ENCODE measurements at regions not wholly inside any gene's neighbourhood (a gene's known extent, or its start where the extent isn't known, plus 50 kb on each side); places are given as distances from the start of the nearest gene placed in this dataset.

- no peak for DNase-seq (ENCODE audit: unreplicated experiment)
- BruUV-seq (replicated peaks): no TSS peak
- ChIA-PET POLR2A (no interaction called here), CTCF (interaction anchor here (0.6 kb wide), 1 partner anchor 1240 kb away, joined by 3 read pairs; no protein-coding TSS in a partner anchor)
- no peak for TF ChIP-seq CTCF (IDR thresholded peaks at IDR 0.05; ENCODE audit: unreplicated experiment)
- Mint-ChIP-seq H3K36me3 (ENCODE audit: insufficient read depth, unreplicated experiment) (no peaks in the 10 kb centered on the region), H3K4me1 (ENCODE audit: insufficient read depth, unreplicated experiment) (no peaks in the 10 kb centered on the region), H3K9me3 (ENCODE audit: unreplicated experiment) (peaks cover 15% of the 10 kb centered on the region), H3K27me3 (ENCODE audit: insufficient read depth, unreplicated experiment) (no peaks in the 10 kb centered on the region), H3K4me3 (ENCODE audit: unreplicated experiment) (no peak overlapping the region), H3K27ac (ENCODE audit: low read depth, unreplicated experiment) (no peak overlapping the region)
- intact Hi-C loops (cut with micrococcal nuclease): no loop called here
These were observed 955.1 kb downstream of the TMTC2 start for GRCh38 chr12:83641789-83642188.

GRCh38 chr12:83634726-83635267, 948.1 kb downstream of the TMTC2 start:
- ChIA-PET POLR2A (no interaction called here), CTCF (no interaction called here)
- no peak overlapping the region for H3K4me3 Mint-ChIP-seq (ENCODE audit: unreplicated experiment)
- intact Hi-C loops (cut with micrococcal nuclease): no loop called here
- DNase-seq (ENCODE audit: unreplicated experiment): no peak
- H3K4me1 Mint-ChIP-seq (ENCODE audit: insufficient read depth, unreplicated experiment): no peaks in the 10 kb centered on the region
- H3K27me3 Mint-ChIP-seq (ENCODE audit: insufficient read depth, unreplicated experiment): no peaks in the 10 kb centered on the region
- no TSS peak for BruUV-seq (replicated peaks)
- no peak for TF ChIP-seq CTCF (IDR thresholded peaks at IDR 0.05; ENCODE audit: unreplicated experiment)
- H3K9me3 Mint-ChIP-seq (ENCODE audit: unreplicated experiment): peaks cover 15% of the 10 kb centered on the region
- H3K27ac Mint-ChIP-seq (ENCODE audit: low read depth, unreplicated experiment): no peak overlapping the region
- no peaks in the 10 kb centered on the region for H3K36me3 Mint-ChIP-seq (ENCODE audit: insufficient read depth, unreplicated experiment)

- DNase-seq (ENCODE audit: unreplicated experiment): no peak
- H3K4me1 Mint-ChIP-seq (ENCODE audit: insufficient read depth, unreplicated experiment): no peaks in the 10 kb centered on the region
- no TSS peak for BruUV-seq (replicated peaks)
- H3K27me3 Mint-ChIP-seq (ENCODE audit: insufficient read depth, unreplicated experiment): no peaks in the 10 kb centered on the region
- TF ChIP-seq CTCF (IDR thresholded peaks at IDR 0.05; ENCODE audit: unreplicated experiment): no peak
- no peak overlapping the region for H3K27ac Mint-ChIP-seq (ENCODE audit: low read depth, unreplicated experiment)
- CTCF ChIA-PET: no interaction called here
- POLR2A ChIA-PET: no interaction called here
- no peaks in the 10 kb centered on the region for H3K9me3 Mint-ChIP-seq (ENCODE audit: unreplicated experiment)
- intact Hi-C loops (cut with micrococcal nuclease): no loop called here
- H3K36me3 Mint-ChIP-seq (ENCODE audit: insufficient read depth, unreplicated experiment): no peaks in the 10 kb centered on the region
- H3K4me3 Mint-ChIP-seq (ENCODE audit: unreplicated experiment): no peak overlapping the region
These were observed 943.8 kb downstream of the TMTC2 start for GRCh38 chr12:83630526-83630925.

- intact Hi-C loops (cut with micrococcal nuclease): loop anchor here (10.0 kb wide), 1 partner anchor 75 kb away; no protein-coding TSS in a partner anchor
- POLR2A ChIA-PET: no interaction called here
- H3K27ac Mint-ChIP-seq (ENCODE audit: low read depth, unreplicated experiment): no peak overlapping the region
- H3K4me3 Mint-ChIP-seq (ENCODE audit: unreplicated experiment): no peak overlapping the region
- no TSS peak for BruUV-seq (replicated peaks)
- H3K36me3 Mint-ChIP-seq (ENCODE audit: insufficient read depth, unreplicated experiment): no peaks in the 10 kb centered on the region
- H3K27me3 Mint-ChIP-seq (ENCODE audit: insufficient read depth, unreplicated experiment): no peaks in the 10 kb centered on the region
- H3K9me3 Mint-ChIP-seq (ENCODE audit: unreplicated experiment): no peaks in the 10 kb centered on the region
- H3K4me1 Mint-ChIP-seq (ENCODE audit: insufficient read depth, unreplicated experiment): no peaks in the 10 kb centered on the region
- DNase-seq (ENCODE audit: unreplicated experiment): no peak
- TF ChIP-seq CTCF (IDR thresholded peaks at IDR 0.05; ENCODE audit: unreplicated experiment): no peak
- CTCF ChIA-PET: no interaction called here
These were observed 943.2 kb downstream of the TMTC2 start for GRCh38 chr12:83629931-83630330.

Data from MCF 10A (cell line).